ENCODE measurements at regions not wholly inside any gene's neighbourhood (a gene's known extent, or its start where the extent isn't known, plus 50 kb on each side); places are given as distances from the start of the nearest gene placed in this dataset.

DNA sequence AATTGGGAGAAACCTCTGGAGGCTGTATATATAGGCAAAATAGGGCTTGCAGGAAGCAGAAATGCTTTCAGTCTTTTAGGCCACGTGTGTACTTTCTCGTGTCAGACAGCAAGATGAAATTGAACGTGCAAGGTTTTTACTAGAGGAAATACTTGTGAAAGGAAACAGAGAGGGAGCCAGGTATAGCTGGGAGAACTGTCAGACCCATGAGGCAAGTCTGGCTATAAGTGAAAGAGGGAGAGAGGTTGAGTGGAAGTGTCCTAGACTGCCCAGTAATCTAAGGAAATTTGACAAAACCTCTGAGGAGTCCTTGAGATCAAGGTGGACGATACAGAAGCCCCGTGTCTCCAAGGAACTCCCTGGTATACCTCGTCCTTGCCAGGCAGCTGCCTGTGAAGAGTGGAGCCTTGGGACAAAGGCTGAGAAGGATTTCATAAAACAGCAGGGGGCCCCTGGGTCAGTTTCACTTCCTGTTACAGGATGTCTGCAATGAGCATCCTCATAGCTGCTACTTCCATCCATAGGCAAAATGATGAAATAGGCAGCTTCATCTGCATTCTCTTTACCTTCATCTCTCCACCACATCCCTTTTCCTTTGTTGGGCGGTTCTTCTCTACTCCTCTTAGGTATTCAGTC is 114.4 kb upstream of the MAP3K7 start:
- Histone ChIP-seq H2BK15ac (ENCODE audit: low read depth, low read length) (no peak overlapping the region), H3K27me3 (ENCODE audit: insufficient read depth, low read length) (no peaks in the 10 kb centered on the region), H3K23me2 (ENCODE audit: insufficient read length, low read depth, low read length, poor library complexity, severe bottlenecking) (no peaks in the 10 kb centered on the region), H4K8ac (replicated peaks; ENCODE audit: insufficient read length, low read depth, low read length) (no peak overlapping the region), H2BK5ac (ENCODE audit: insufficient read length, low read length) (no peak overlapping the region), H2BK120ac (ENCODE audit: low read depth, low read length, poor library complexity, severe bottlenecking) (peak overlapping the region; percentile 1), H3K4ac (ENCODE audit: low read depth, low read length) (no peak overlapping the region), H3K23ac (ENCODE audit: insufficient read length, low read depth, low read length) (no peak overlapping the region), H4K5ac (ENCODE audit: insufficient read length, low read depth, low read length) (no peak overlapping the region), H3K9ac (ENCODE audit: extremely low read depth, insufficient read length, low read length) (no peak overlapping the region), H2AFZ (ENCODE audit: low read length) (no peak overlapping the region), H2BK12ac (ENCODE audit: insufficient read length, low read depth, low read length) (no peak overlapping the region), H4K20me1 (ENCODE audit: control insufficient read depth, insufficient read depth, insufficient read length) (no peaks in the 10 kb centered on the region), H2AK5ac (ENCODE audit: insufficient read length, low read length) (no peak overlapping the region), H3K18ac (ENCODE audit: insufficient read length, low read depth, low read length) (no peak overlapping the region), H3K79me2 (ENCODE audit: insufficient read depth, low read length) (no peaks in the 10 kb centered on the region), H3K79me1 (ENCODE audit: insufficient read depth, low read depth, low read length, poor library complexity, severe bottlenecking) (no peaks in the 10 kb centered on the region), H3K4me1 (ENCODE audit: insufficient read depth, low read length) (peaks cover 4% of the 10 kb centered on the region; the same call in 1 of the 2 replicates), H3K14ac (ENCODE audit: insufficient read depth, low read length) (no peak overlapping the region), H3K9me3 (ENCODE audit: control insufficient read depth, low read depth, low read length) (no peaks in the 10 kb centered on the region), H3K27ac (ENCODE audit: insufficient read length, low read depth, low read length) (no peak overlapping the region), H4K91ac (ENCODE audit: insufficient read length, low read depth, low read length) (no peak overlapping the region), H3K4me2 (ENCODE audit: insufficient read depth, insufficient read length, low read length) (no peak overlapping the region), H3K56ac (ENCODE audit: insufficient read length, low read depth, low read length) (no peak overlapping the region), H2BK20ac (ENCODE audit: low read depth, low read length, poor library complexity, severe bottlenecking) (no peak overlapping the region), H3T11ph (ENCODE audit: low read length) (no peak overlapping the region)
- DNase-seq, result peak; percentile 77
- no peak overlapping the region for H3K4me3 Mint-ChIP-seq
- TF ChIP-seq, protein P1, sequence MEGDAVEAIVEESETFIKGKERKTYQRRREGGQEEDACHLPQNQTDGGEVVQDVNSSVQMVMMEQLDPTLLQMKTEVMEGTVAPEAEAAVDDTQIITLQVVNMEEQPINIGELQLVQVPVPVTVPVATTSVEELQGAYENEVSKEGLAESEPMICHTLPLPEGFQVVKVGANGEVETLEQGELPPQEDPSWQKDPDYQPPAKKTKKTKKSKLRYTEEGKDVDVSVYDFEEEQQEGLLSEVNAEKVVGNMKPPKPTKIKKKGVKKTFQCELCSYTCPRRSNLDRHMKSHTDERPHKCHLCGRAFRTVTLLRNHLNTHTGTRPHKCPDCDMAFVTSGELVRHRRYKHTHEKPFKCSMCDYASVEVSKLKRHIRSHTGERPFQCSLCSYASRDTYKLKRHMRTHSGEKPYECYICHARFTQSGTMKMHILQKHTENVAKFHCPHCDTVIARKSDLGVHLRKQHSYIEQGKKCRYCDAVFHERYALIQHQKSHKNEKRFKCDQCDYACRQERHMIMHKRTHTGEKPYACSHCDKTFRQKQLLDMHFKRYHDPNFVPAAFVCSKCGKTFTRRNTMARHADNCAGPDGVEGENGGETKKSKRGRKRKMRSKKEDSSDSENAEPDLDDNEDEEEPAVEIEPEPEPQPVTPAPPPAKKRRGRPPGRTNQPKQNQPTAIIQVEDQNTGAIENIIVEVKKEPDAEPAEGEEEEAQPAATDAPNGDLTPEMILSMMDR (conservative IDR thresholded peaks at IDR 0.05), result no peak
- peak overlapping the region in 2 of 3 experiments; percentile 13 to 52; a peak in 4 of 7 replicates for H3K27ac Mint-ChIP-seq
- peaks cover 0 to 1% (median 0%) of the 10 kb centered on the region in 3 experiments; a peak in 2 of 7 replicates for H3K36me3 Mint-ChIP-seq (ENCODE audit: insufficient read depth in 1 of 3, low read depth in 3 of 3)
- peaks cover 2% of the 10 kb centered on the region in 2 experiments; a peak in 2 of 5 replicates for H3K9me3 Mint-ChIP-seq
- H3K4me1 Mint-ChIP-seq, result peaks cover 9 to 12% of the 10 kb centered on the region in 2 experiments
- no CpG with 5 or more reads among the region's 7 CpGs for WGBS (ENCODE audit: extremely low coverage, insufficient read length, low lambda C conversion rate)
- H3K27me3 Mint-ChIP-seq (ENCODE audit: low read depth), result no peaks in the 10 kb centered on the region

Measured in H9 (cell line).